SH-SY5Y (cell line): ENCODE measurements at regions not wholly inside any gene's neighbourhood (a gene's known extent, or its start where the extent isn't known, plus 50 kb on each side); places are given as distances from the start of the nearest gene placed in this dataset.

Experiments used
- GATA2 ChIP-seq: IDR thresholded peaks from 2 replicates; pipeline ENCODE4 v1.6.1; 2011; ENCODE audit warnings: mild to moderate bottlenecking, low read depth, low read length
- GATA3 ChIP-seq: IDR thresholded peaks from 2 replicates; pipeline ENCODE4 v1.6.1; 2011; ENCODE audit warnings: low read depth, mild to moderate bottlenecking, low read length, moderate library complexity

DNA sequence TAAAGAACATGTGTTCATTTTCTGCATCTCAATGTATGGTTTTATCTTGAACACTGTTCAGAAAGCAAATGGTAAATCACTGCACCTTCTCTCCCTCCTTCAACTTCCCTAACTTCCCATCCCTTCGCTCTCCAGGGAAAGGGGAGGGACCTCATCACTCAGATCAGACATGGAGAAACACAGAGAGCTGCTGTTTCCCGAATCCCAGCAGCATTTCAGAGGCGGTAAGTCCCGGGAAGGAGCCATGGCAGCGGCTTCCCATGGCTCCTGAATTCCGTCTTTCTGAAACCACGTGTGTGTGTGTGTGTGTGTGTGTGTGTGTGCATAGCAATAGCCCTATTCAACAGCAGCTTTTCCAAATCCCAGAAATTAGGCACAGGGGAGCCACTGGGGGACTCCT is 125.4 kb upstream of the TMCC3 start:
- no peak for TF ChIP-seq GATA2
- no peak for TF ChIP-seq GATA3
